Thoracic aorta (tissue), 2 donors: ENCODE measurements at regions not wholly inside any gene's neighbourhood (a gene's known extent, or its start where the extent isn't known, plus 50 kb on each side); places are given as distances from the start of the nearest gene placed in this dataset.

ENCODE experiments used
- ATAC-seq: fragments of 150-250 bp; one replicate; pipeline ENCODE4 v1.8.0; 2017; ENCODE audit warnings: low read depth; ENCODE audit not compliant: insufficient number of reproducible peaks, low FRiP score
- DNase-seq: peaks from one replicate; pipeline ENCODE4 v3.0.0-alpha.2; 2020; ENCODE audit warnings: low spot score
- H3K27ac ChIP-seq, 2 donors: fragments of 200-600 bp; sonication (generic); 1 replicate in 1 of 2; 2 replicates in 1 of 2; pipeline ENCODE4 v1.5.1; 2016; ENCODE audit warnings: mild to moderate bottlenecking in 2 of 2, moderate library complexity in 2 of 2
- H3K27me3 ChIP-seq: fragments of 200-600 bp; sonication (generic); replicated peaks from 2 replicates; pipeline ENCODE4 v1.6.0; 2016; ENCODE audit warnings: mild to moderate bottlenecking; ENCODE audit not compliant: insufficient read depth
- H3K36me3 ChIP-seq: fragments of 200-600 bp; sonication (generic); one replicate; pipeline ENCODE4 v1.5.1; 2016
- H3K4me1 ChIP-seq, 2 donors: fragments of 200-600 bp; sonication (generic); 1 replicate in 1 of 2; 2 replicates in 1 of 2; pipeline versions ENCODE4 v1.5.1 to v1.6.0; 2016; ENCODE audit warnings: low read depth in 2 of 2, mild to moderate bottlenecking in 1 of 2; ENCODE audit not compliant: control insufficient read depth in 1 of 2
- H3K4me3 ChIP-seq: fragments of 200-600 bp; sonication (generic); 2 replicates; pipeline ENCODE4 v1.5.1; 2016; ENCODE audit warnings: mild to moderate bottlenecking
- H3K9me3 ChIP-seq: fragments of 200-600 bp; sonication (generic); 2 replicates; pipeline ENCODE4 v1.5.1; 2016
- TF ChIP-seq, protein P1 (sequence below): fragments of 200-600 bp; sonication (generic); IDR thresholded peaks from one replicate; pipeline ENCODE4 v1.5.1; 2019; ENCODE audit warnings: antibody characterized with exemption

DNA sequence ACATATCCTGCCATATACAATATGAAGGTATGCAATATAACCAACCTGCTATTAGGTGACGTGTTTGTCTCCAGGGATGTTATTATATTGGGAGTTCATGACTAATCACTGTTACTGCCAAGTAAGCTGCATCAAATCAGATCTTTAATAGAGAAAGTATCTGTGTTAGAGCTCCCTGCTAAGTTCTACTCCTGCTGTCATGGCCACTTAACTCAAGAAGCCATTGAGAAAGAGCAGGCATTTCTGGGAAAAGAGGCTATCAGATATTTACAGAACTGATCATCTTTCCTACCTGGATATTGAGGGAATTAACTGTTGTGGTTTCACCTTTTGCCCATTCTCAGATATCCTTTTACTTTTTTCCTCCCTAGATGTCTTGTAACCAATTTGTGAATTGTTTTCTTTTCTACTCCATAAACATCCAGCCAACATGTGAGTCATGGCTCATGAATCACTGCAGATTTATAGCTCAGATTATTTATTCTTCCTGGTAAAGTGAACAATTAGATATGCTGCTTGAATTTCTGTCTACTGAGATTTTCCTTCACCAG is 634.8 kb upstream of the FAM174A start:
- DNase-seq: no peak

DNA sequence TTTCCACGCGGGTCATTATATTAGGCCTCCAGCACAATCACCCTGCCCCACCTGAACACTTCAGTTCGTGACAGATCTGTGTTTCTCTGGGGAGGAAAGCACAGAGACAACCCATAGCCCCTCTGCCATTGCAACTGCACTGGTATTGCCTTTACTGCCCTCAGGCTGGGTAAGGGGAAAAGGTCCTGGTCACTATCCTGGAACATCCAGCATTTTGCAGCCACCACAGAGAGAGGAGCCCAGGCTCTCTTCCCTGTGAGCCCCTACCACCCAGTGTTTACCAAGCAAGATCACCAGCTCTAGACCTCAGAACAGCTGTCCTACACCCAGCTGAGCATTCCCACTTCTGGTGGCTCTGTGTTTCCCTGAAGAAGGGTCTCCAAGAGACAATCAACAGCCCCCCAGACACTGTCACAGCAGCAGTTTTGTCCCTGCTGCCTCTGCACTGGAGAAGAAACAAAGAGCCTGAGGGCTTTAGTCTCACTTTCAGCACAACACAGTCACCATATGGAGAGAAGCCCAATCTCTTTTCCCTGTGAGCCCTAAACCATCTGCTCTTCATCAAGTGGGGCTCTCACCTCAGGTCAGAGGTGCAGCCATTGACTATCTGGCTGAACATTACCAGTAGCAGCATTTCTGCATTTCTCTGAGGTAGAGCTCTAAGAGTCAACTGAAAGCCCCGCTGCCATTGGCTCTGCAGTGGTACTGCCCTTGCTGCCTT is 655.2 kb upstream of the FAM174A start:
- TF ChIP-seq, protein P1, sequence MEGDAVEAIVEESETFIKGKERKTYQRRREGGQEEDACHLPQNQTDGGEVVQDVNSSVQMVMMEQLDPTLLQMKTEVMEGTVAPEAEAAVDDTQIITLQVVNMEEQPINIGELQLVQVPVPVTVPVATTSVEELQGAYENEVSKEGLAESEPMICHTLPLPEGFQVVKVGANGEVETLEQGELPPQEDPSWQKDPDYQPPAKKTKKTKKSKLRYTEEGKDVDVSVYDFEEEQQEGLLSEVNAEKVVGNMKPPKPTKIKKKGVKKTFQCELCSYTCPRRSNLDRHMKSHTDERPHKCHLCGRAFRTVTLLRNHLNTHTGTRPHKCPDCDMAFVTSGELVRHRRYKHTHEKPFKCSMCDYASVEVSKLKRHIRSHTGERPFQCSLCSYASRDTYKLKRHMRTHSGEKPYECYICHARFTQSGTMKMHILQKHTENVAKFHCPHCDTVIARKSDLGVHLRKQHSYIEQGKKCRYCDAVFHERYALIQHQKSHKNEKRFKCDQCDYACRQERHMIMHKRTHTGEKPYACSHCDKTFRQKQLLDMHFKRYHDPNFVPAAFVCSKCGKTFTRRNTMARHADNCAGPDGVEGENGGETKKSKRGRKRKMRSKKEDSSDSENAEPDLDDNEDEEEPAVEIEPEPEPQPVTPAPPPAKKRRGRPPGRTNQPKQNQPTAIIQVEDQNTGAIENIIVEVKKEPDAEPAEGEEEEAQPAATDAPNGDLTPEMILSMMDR: no peak
- H3K36me3 ChIP-seq: no peaks in the 10 kb centered on the region
- no peak overlapping the region for H3K27ac ChIP-seq
- H3K4me3 ChIP-seq: no peak overlapping the region
- ATAC-seq (no peak), DNase-seq (no peak)
- H3K9me3 ChIP-seq: no peaks in the 10 kb centered on the region
- no peaks in the 10 kb centered on the region for H3K4me1 ChIP-seq
- H3K27me3 ChIP-seq: no peaks in the 10 kb centered on the region

More for the DNA sequence above, 634.8 kb upstream of the FAM174A start:
- no peaks in the 10 kb centered on the region for H3K9me3 ChIP-seq
- H3K27ac ChIP-seq: no peak overlapping the region
- H3K4me3 ChIP-seq: no peak overlapping the region
- ATAC-seq: no peak
- no peaks in the 10 kb centered on the region for H3K27me3 ChIP-seq
- H3K36me3 ChIP-seq: no peaks in the 10 kb centered on the region
- TF ChIP-seq, protein P1: no peak
- no peaks in the 10 kb centered on the region for H3K4me1 ChIP-seq

DNA sequence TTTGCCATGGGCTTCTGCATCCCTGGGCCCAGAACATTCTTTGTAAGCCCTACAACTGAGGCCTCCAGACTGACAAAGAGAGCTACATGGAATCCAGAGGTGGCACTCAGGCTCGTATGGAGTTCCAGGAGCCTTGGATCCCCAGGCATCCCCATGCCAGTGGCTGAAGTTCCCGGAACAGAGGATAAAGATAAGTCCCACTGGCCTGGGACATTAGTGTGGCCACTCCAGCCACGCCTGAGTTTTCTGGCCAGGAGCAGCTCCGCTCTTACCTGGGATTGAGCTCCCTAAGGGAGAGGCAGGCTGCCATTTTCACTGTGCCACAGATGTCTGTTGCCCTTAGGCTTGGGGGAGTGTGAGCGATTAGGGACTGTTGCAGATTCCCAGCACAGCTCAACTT is 656.3 kb upstream of the FAM174A start:
- Histone ChIP-seq H3K27ac (no peak overlapping the region), H3K27me3 (no peaks in the 10 kb centered on the region), H3K9me3 (no peaks in the 10 kb centered on the region), H3K4me1 (no peaks in the 10 kb centered on the region), H3K36me3 (no peaks in the 10 kb centered on the region), H3K4me3 (no peak overlapping the region)
- no peak for ATAC-seq
- TF ChIP-seq, protein P1: no peak
- no peak for DNase-seq

DNA sequence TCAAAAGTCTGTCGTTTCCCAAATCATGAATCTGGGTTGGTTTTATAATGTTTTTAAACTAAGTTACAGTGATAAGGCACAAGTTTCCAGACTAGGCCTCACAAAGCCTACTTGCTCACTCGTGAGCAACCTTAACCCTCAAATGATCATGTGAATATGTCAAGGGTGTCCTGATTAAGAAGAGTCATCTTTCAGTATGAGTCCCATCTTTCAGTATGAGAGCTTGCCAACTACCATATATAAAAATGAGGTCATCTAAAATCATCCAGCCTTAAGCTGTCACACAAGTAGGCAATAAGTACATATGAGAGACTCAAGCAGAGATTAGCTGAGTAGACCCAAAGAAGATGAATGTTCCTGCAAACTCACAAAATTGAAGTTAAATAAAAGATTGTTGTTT is 668.4 kb upstream of the FAM174A start:
- TF ChIP-seq, protein P1: no peak
- Histone ChIP-seq H3K4me1 (no peaks in the 10 kb centered on the region), H3K27ac (no peak overlapping the region), H3K27me3 (no peaks in the 10 kb centered on the region), H3K36me3 (no peaks in the 10 kb centered on the region), H3K4me3 (no peak overlapping the region), H3K9me3 (no peaks in the 10 kb centered on the region)
- DNase-seq (no peak), ATAC-seq (no peak)

DNA sequence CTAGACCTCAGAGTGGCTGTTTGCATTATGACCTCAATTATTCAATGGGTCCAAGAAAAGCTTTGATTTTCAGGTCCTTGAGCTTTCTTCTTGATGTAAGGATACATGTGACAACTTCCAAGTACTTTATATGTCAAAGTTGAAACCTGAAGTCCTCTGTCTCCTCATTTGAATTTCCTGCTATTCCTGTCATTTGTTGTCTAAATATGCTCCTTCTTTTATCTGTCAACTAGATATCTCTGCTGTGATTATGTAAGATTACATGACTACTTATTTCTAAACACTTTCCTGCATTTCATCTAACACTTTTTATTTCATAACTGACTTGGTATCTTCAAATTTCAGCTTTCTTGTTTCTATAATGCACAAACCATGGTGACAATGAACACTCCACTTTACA is 670.0 kb upstream of the FAM174A start:
- TF ChIP-seq, protein P1: no peak
- no peak for ATAC-seq
- H3K36me3 ChIP-seq: no peaks in the 10 kb centered on the region
- no peaks in the 10 kb centered on the region for H3K4me1 ChIP-seq
- H3K27ac ChIP-seq: no peak overlapping the region
- no peaks in the 10 kb centered on the region for H3K9me3 ChIP-seq
- no peak for DNase-seq
- H3K4me3 ChIP-seq: no peak overlapping the region
- no peaks in the 10 kb centered on the region for H3K27me3 ChIP-seq
